ENCODE measurements at regions not wholly inside any gene's neighbourhood (a gene's known extent, or its start where the extent isn't known, plus 50 kb on each side); places are given as distances from the start of the nearest gene placed in this dataset.
"Not testable (repeated sequence)": the region's sequence is repeated elsewhere in the genome, so short reads cannot be mapped to it uniquely, and the experiment has no call there.

DNA sequence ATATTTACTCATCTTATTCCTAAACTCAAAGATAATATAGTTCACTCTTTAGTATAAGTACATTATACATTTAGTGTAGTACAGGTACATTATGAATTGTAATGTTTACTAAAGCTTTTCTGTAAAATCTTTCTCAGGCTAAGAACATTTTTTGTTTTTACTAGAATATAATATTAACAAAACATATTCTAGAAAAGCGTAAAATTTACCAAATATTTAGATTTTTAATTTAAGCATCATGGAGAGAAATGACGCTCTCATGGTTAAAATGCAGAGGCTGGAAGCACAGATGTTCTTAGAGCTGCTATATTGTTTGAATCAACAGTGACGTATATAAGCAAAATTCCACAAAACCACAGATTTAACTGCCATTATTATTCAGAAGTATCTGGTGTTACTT is 54.7 kb upstream of the NBPF15 start:
- DNase-seq: not testable (repeated sequence)

DNA sequence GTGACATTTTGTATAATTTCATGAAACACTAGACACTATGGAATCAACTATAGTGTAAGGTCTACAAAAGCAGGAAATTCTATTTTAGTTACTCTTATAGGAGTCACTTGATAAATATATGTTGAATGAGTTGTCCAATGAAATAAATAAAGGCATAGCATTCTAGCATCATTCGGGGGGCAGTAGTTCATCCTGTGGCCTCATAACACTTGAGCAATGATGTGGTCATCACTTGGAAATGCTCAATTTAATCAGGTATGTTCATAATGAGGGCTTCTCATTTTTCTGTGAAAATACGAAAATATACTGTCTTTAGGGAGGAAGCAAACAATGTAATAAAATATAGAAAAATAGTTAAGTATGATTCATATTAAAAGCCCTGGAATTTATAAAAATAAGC is 55.4 kb upstream of the NBPF15 start:
- DNase-seq: not testable (repeated sequence)

DNA sequence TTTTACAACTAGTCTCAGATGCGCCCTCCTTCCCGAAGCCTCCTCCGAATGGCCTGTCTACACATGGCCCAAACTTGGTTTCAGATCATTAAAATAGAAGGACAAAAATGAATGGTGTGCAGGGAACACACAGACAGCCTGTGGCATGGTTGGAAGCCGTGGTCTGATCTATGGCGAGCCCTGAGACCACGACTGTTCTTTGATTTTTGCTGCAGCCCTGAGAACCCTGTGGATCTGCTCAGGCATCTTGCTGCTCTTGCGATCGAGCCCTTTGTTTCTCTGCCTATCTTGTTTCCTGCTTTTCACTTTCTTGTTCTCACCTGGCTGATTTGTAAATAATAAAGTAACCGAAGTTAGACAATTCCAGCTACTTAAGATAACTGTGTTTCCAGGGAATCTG is 57.0 kb upstream of the NBPF15 start:
- not testable (repeated sequence) for DNase-seq

DNA sequence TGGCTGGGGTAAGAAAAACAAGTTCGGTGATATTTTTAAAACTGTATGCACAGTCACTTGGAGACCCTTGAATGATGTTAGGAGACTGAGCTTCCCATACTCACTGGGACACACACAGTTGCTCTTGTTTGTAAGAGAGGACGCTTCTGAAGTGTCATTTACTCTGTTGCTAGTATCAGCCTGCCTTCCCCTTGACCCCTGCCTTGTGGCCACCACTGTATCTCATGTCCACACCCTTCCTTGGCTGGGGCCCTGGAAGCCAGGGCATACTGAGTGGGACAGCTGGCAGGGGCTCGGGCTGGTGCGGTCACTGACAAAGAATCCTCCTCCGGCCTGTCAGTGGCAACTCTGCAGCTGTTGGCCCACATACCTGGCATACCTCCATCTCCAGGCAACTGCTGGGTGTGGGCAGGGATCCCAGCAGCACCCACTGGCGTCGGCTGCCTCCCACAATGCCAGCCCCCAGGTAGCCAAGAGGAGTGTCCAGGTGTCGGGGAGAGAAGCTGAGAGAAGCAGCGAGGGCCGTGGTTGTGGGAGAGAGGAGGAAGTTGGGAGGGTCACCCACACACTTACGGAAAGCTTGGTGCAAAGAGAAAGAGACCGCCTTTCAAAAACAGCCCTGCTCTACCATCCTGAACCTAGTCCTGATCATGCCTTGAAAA is 58.2 kb upstream of the NBPF15 start:
- not testable (repeated sequence) for DNase-seq

DNA sequence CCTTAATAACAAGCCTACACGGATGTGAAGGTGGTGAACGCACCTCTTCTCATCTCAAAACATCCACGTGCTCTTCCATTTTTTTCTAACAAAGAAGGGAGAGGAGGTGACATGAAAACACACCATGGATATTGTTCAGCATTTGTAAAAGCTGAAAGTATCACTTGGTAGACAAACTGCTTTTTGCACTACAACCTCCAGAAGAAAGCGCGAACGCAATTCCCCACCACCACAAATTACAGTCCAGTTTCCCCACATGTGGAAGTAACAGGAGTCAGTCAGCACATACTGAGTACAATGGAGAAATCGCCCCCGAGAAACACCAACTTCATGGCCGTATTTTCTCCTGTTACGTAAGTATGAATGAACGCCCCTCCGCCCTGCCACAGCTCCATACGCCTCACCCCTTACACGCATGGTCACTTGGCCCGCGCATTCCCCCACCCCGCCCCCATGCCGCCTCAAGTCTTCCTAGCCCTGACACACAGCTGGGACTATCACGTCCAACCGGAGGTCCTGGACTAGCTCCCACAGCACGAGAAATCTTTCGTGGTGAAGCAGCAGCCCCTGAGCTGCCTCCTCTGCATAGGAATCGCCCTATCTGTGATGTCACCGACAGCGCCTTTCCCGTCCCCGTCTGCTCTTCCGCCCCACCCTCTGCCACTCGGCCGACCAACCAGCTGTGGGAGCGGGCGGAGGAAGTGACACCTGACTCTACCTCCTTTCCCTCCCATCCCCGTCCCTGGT is 62.4 kb upstream of the NBPF15 start:
- peak; percentile 63 for DNase-seq

DNA sequence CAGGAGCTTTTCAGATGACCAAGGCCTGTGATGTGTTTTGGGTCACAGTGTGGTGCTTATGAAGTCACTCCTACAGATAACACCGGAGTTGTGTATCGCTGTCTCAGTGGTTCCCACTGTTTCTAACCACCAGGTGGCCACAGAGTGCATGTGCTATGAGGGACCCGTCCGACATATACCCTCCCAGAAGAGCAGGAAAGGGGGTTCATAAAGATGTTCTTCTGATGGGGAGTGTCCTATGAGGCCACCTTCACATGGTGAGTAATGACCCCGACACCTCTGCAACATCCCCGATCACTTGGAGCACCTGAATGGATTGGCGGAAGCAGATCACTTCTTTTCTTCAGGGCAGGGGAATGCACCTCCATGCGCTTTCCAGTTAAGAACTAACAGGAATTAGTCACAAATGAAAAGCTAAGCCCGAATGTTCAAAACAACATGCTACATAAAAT is 60.5 kb upstream of the PPIAL4F start:
- peak; percentile 20 for DNase-seq

DNA sequence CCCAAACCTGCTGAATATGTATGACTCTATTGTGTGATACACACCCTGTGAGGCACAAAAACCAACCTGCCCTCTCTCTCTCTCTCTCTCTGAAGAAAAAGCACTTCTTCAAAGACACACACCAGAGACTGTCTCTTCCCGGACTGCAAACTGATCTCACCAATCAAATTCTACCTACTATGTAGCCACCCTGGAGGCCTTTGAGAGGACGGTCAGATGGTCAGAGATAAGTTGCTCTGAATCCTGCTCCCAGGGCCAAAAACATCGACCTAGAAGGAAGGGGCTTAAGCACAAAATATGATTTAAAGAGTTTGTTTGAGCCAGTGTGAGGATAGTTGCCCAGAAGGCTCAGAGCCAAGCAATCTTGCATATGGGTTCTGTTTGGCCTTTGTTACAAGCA is 59.2 kb upstream of the PPIAL4F start:
- not testable (repeated sequence) for DNase-seq

DNA sequence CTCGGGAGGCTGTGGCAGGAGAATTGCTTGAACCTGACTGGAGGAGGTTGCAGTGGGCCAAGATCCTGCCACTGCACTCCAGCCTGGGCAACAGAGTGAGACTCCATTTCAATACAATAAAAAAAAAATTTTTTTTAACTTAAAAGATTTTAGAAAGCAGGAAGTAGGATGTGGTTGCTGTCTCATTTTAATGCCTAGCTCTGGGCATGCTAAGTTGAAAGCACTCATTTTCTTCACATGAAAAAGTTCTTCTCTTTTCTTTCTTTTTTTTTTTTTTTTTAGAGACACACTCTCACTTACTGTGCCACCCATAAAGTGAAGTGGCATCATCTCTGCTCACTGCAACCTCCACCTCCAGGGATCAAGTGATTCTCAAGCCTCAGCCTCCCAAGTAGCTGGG is 58.4 kb upstream of the PPIAL4F start:
- peak; percentile 11 for DNase-seq

DNA sequence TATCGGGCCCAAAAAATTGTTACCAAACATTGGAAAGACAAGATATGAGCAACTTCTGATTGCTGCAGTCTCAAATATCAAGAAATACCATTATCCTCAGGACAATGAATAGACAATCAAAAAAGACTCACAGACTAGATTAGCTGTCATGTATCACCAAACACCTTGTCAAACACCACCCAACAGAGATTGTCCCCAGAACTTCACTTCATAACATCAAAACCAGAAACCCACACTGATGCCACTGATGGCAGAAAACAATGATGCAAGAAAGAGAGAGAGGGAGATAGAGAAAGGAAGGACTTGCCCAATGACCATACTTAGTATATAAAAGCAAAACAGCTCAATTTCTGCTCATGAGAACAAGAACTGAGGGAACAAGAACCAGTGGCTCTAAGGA is 56.0 kb upstream of the PPIAL4F start:
- not testable (repeated sequence) for DNase-seq

DNA sequence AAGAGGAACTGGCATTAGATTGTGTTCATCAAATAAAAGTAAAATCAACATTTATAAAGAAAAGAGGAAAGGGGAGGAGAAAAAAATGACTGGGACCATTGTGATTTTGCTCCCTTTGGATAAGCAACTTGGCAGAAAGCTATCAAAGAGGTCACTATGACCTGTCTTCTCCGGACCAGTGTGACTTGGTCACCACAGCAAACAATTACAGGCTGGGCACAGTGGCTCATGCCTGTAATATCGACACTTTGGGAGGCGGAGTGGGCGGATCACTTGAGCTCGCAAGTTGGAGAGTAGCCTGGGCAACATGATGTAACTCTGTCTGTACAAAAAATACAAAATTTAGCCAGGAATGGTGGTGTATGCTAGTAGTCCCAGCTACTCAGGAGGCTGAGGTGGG is 55.5 kb upstream of the PPIAL4F start:
- not testable (repeated sequence) for DNase-seq

DNA sequence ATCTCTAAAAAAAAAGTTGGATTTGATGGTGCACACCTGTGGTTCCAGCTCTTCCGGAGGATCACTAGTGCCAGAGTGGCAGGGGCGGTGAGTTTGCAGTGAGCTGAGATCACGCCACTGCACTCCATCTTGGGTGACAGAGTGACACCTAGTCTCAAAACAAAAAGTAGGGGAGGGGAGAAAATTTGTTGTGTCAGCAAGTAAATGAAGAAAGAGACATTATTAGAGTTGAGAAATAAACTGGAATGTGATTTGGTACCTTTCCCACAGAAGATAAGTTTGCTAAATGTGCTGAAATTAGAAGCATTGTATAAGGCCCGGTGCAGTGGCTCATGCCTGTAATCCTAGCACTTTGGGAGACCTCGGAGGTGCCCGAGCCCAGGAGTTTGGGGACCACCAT is 54.0 kb upstream of the PPIAL4F start:
- DNase-seq: not testable (repeated sequence)

DNA sequence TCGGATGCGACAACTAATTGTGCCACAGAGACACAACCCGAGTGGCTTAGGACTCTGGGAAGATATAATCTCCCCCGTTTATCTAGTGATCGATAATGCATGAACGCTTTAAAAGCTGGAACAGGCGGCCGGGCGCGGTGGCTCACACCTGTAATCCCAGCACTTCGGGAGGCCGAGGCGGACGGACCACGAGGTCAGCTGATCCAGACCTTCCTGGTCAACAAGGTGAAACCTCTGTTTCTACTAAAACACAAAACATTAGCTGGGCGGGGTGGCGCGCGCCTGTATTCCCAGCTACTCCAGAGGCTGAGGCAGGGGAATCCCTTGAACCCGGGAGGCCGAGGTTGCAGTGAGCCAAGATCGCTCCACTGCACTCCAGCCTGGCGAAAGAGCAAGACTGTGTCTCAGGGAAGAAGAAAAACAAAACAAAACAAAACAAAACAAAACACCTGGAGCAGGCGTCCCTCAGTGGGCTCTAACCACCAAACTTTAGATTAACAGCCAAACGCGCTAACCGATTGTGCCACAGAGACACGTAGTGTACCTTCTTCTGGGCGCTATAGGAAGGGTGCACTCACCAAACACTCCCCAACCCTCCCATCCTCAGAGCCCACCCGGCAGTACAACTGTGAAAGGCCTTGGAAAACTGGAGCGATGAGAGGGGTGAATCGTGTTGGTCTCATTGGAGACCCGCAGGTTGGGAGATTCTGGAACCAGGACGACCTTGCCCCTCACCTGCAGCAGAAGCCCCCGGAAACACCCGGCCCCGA is 53.3 kb upstream of the PPIAL4F start:
- not testable (repeated sequence) for DNase-seq
